Fibroblast of the aortic adventitia (primary cell): ENCODE measurements at regions not wholly inside any gene's neighbourhood (a gene's known extent, or its start where the extent isn't known, plus 50 kb on each side); places are given as distances from the start of the nearest gene placed in this dataset.
"Not testable (repeated sequence)": the region's sequence is repeated elsewhere in the genome, so short reads cannot be mapped to it uniquely, and the experiment has no call there.

Experiments
- DNase-seq: peaks from one replicate; pipeline ENCODE4 v3.0.0-alpha.2; 2010; ENCODE audit warnings: low read depth
- H3K4me3 ChIP-seq: 2 replicates; pipeline ENCODE4 v1.5.1; 2011; ENCODE audit warnings: low read depth, mild to moderate bottlenecking, control low read depth, low read length, moderate library complexity
- TF ChIP-seq, protein P1 (sequence below): IDR thresholded peaks from 2 replicates; pipeline ENCODE4 v1.5.1; 2011; ENCODE audit warnings: mild to moderate bottlenecking, low read length, control low read depth, inconsistent platforms; ENCODE audit not compliant: insufficient read depth

DNA sequence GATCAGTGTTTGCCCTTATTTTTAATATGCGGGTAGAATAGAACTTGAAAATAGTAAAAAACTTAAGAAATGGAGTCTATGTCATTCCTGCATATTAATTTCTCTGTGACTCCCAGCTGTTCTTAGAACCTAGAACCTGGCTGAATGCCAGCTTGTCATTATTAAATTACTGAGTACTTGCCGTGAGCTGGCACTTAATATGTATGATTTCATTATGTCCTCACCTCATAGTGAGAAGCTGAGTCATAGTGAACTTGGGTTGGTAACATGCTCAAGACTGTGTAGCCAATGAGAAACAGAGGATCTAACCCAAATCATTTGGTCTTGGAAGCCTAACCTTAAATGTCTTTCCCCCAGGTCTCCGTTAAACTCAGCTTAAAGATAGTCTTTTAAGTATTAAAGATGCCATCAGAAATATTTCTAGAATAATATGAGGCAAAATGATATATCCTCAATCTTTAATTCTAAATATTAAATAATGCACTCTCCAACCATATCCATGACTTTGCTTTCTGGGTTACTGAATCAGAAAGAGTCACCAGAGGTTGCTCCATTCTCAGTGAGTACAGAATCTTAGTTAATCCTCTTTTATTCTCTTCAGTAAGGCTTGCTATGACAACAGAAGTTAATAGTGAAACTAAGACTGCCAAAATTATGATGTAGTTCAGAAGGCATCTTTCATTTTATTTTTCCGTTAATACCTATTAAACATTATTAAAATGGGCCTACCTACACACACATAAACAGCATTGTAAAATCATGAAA is 58.6 kb upstream of the TLL1 start:
- TF ChIP-seq, protein P1, sequence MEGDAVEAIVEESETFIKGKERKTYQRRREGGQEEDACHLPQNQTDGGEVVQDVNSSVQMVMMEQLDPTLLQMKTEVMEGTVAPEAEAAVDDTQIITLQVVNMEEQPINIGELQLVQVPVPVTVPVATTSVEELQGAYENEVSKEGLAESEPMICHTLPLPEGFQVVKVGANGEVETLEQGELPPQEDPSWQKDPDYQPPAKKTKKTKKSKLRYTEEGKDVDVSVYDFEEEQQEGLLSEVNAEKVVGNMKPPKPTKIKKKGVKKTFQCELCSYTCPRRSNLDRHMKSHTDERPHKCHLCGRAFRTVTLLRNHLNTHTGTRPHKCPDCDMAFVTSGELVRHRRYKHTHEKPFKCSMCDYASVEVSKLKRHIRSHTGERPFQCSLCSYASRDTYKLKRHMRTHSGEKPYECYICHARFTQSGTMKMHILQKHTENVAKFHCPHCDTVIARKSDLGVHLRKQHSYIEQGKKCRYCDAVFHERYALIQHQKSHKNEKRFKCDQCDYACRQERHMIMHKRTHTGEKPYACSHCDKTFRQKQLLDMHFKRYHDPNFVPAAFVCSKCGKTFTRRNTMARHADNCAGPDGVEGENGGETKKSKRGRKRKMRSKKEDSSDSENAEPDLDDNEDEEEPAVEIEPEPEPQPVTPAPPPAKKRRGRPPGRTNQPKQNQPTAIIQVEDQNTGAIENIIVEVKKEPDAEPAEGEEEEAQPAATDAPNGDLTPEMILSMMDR: no peak
- H3K4me3 ChIP-seq: no peak overlapping the region
- peak; percentile 11 for DNase-seq

DNA sequence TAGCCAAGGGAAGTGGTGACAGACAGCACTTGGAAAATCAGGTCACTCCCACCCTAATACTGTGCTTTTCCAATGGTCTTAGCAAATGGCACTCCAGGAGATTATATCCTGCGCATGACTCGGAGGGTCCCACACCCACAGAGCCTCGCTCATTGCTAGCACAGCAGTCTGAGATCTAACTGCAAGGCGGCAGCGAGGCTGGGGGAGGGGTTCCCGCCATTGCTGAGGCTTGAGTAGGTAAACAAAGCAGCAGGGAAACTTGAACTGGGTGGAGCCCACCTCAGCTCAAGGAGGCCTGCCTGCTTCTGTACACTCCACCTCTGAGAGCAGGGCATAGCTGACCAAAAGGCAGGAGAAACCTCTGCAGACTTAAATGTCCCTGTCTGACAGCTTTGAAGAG is 53.9 kb upstream of the TLL1 start:
- not testable (repeated sequence) for H3K4me3 ChIP-seq, DNase-seq
